ENCODE measurements at regions not wholly inside any gene's neighbourhood (a gene's known extent, or its start where the extent isn't known, plus 50 kb on each side); places are given as distances from the start of the nearest gene placed in this dataset.

- Histone ChIP-seq H3K27ac (no peak overlapping the region), H3K9me3 (no peaks in the 10 kb centered on the region), H3K36me3 (no peaks in the 10 kb centered on the region), H3K4me3 (no peak overlapping the region), H3K4me1 (no peaks in the 10 kb centered on the region), H3K27me3 (peaks cover 0 to 5% (median 0%) of the 10 kb centered on the region in 4 donors)
- intact Hi-C loops (cut with DNase I): no loop called here
- no peak for DNase-seq
- WGBS, 2 donors: 67 to 73% methylated on average over 3 of the region's 3 CpGs
- TF ChIP-seq POLR2A (IDR thresholded peaks at IDR 0.05) (no peak), CTCF (IDR thresholded peaks at IDR 0.05) (no peak)
Measured at GRCh38 chr7:142347091-142347490, 89.2 kb upstream of the PRSS58 start.

GRCh38 chr7:142345811-142346210 is 88.0 kb upstream of the PRSS58 start:
- WGBS, 2 donors: 58 to 64% methylated on average over 5 of the region's 5 CpGs
- H3K27ac ChIP-seq: no peak overlapping the region
- no peak overlapping the region for H3K4me3 ChIP-seq
- H3K27me3 ChIP-seq: peaks cover 0 to 5% (median 0%) of the 10 kb centered on the region in 4 donors
- H3K9me3 ChIP-seq: no peaks in the 10 kb centered on the region
- no peak for DNase-seq
- no peaks in the 10 kb centered on the region for H3K4me1 ChIP-seq
- intact Hi-C loops (cut with DNase I): loop anchor here (2.0 kb wide), 1 partner anchor 37 kb away; no protein-coding TSS in a partner anchor
- TF ChIP-seq POLR2A (IDR thresholded peaks at IDR 0.05): no peak
- TF ChIP-seq CTCF (IDR thresholded peaks at IDR 0.05): no peak
- H3K36me3 ChIP-seq: no peaks in the 10 kb centered on the region

- H3K27ac ChIP-seq: no peak overlapping the region
- intact Hi-C loops (cut with DNase I): no loop called here
- no peaks in the 10 kb centered on the region for H3K27me3 ChIP-seq
- TF ChIP-seq CTCF (IDR thresholded peaks at IDR 0.05): peak in 4 of 6 experiments; percentile 7 to 42 (median 30)
- TF ChIP-seq POLR2A (IDR thresholded peaks at IDR 0.05): no peak
- 52 to 66% methylated on average over 6 of the region's 6 CpGs for WGBS, 2 donors
- no peak for DNase-seq
- no peaks in the 10 kb centered on the region for H3K4me1 ChIP-seq
- no peaks in the 10 kb centered on the region for H3K36me3 ChIP-seq
- H3K9me3 ChIP-seq: no peaks in the 10 kb centered on the region
- no peak overlapping the region for H3K4me3 ChIP-seq
Measured at GRCh38 chr7:142338633-142339501, 81.0 kb upstream of the PRSS58 start.

- Histone ChIP-seq H3K36me3 (no peaks in the 10 kb centered on the region), H3K4me3 (no peak overlapping the region), H3K27ac (no peak overlapping the region), H3K4me1 (no peaks in the 10 kb centered on the region), H3K27me3 (no peaks in the 10 kb centered on the region), H3K9me3 (no peaks in the 10 kb centered on the region)
- no peak for DNase-seq
- 51 to 53% methylated on average over 8 of the region's 8 CpGs for WGBS, 2 donors
- TF ChIP-seq POLR2A (IDR thresholded peaks at IDR 0.05) (no peak), CTCF (IDR thresholded peaks at IDR 0.05) (no peak)
- intact Hi-C loops (cut with DNase I): no loop called here
Measured at GRCh38 chr7:142337054-142338001, 79.5 kb upstream of the PRSS58 start.

- Histone ChIP-seq H3K27ac (no peak overlapping the region), H3K9me3 (no peaks in the 10 kb centered on the region), H3K27me3 (no peaks in the 10 kb centered on the region), H3K36me3 (no peaks in the 10 kb centered on the region), H3K4me1 (no peaks in the 10 kb centered on the region), H3K4me3 (no peak overlapping the region)
- intact Hi-C loops (cut with DNase I): no loop called here
- TF ChIP-seq POLR2A (IDR thresholded peaks at IDR 0.05): no peak
- TF ChIP-seq CTCF (IDR thresholded peaks at IDR 0.05): no peak
- 63 to 83% methylated on average over 1 of the region's 1 CpG for WGBS, 2 donors
- DNase-seq: no peak
Measured at GRCh38 chr7:142334806-142335205, 76.9 kb upstream of the PRSS58 start.
